Neural progenitor cell (in vitro differentiated cells): ENCODE measurements at regions not wholly inside any gene's neighbourhood (a gene's known extent, or its start where the extent isn't known, plus 50 kb on each side); places are given as distances from the start of the nearest gene placed in this dataset.
A peak's percentile ranks its signal among the peaks of the same experiment; 100 is the strongest.

Source experiments
- DNase-seq: peaks from one replicate; pipeline ENCODE4 v3.0.0-alpha.2; 2016; ENCODE audit warnings: low spot score
- H2AFZ ChIP-seq: fragments of 200-600 bp; sonication (generic); replicated peaks from 2 replicates; pipeline ENCODE4 v1.6.1; 2016; ENCODE audit warnings: antibody characterized with exemption
- H3F3A ChIP-seq: fragments of 200-600 bp; sonication (generic); 2 replicates; pipeline ENCODE4 v1.6.1; 2016; ENCODE audit warnings: antibody characterized with exemption, low read depth
- H3K27ac ChIP-seq: fragments of 200-600 bp; sonication (generic); 2 replicates; pipeline ENCODE4 v1.5.1; 2016; ENCODE audit warnings: mild to moderate bottlenecking
- H3K27me3 ChIP-seq: fragments of 200-600 bp; sonication (generic); 2 replicates; pipeline ENCODE4 v1.6.1; 2016; ENCODE audit warnings: mild to moderate bottlenecking, moderate library complexity
- H3K36me3 ChIP-seq: fragments of 200-600 bp; sonication (generic); 2 replicates; pipeline ENCODE4 v1.5.1; 2016
- H3K4me1 ChIP-seq: fragments of 200-600 bp; sonication (generic); 2 replicates; pipeline ENCODE4 v1.6.1; 2016; ENCODE audit warnings: mixed run types
- H3K4me2 ChIP-seq: fragments of 200-600 bp; sonication (generic); 2 replicates; pipeline ENCODE4 v1.6.1; 2016
- H3K4me3 ChIP-seq: fragments of 200-600 bp; sonication (generic); 2 replicates; pipeline ENCODE4 v1.5.1; 2016
- H3K79me2 ChIP-seq: fragments of 200-600 bp; sonication (generic); 2 replicates; pipeline ENCODE4 v1.6.1; 2016; ENCODE audit warnings: low read depth
- H3K9ac ChIP-seq: fragments of 200-600 bp; sonication (generic); 2 replicates; pipeline ENCODE4 v1.6.1; 2016
- H3K9me3 ChIP-seq: fragments of 200-600 bp; sonication (generic); 2 replicates; pipeline ENCODE4 v1.5.1; 2016; ENCODE audit warnings: low read depth
- H4K20me1 ChIP-seq: fragments of 200-600 bp; sonication (generic); 2 replicates; pipeline ENCODE4 v1.6.1; 2016; ENCODE audit warnings: low read depth
- H3K27ac Mint-ChIP-seq: 3 replicates; pipeline ENCODE4 v1.8.0; 2021; ENCODE audit warnings: mixed read lengths
- H3K27me3 Mint-ChIP-seq: 2 replicates; pipeline ENCODE4 v1.8.0; 2022; ENCODE audit warnings: low read depth, mild to moderate bottlenecking, inconsistent platforms, moderate library complexity, mixed read lengths; ENCODE audit not compliant: insufficient read depth
- H3K36me3 Mint-ChIP-seq: 3 replicates; pipeline ENCODE4 v1.8.0; 2021; ENCODE audit warnings: mixed read lengths
- H3K4me1 Mint-ChIP-seq: 3 replicates; pipeline ENCODE4 v1.8.0; 2021; ENCODE audit warnings: mixed read lengths
- H3K4me3 Mint-ChIP-seq: 3 replicates; pipeline ENCODE4 v1.8.0; 2021; ENCODE audit warnings: mild to moderate bottlenecking, moderate library complexity, mixed read lengths
- H3K9me3 Mint-ChIP-seq: 3 replicates; pipeline ENCODE4 v1.8.0; 2020; ENCODE audit warnings: mixed read lengths
- CTCF ChIP-seq: fragments of 200-600 bp; sonication (generic); IDR thresholded peaks from 2 replicates; pipeline ENCODE4 v1.5.1; 2017; ENCODE audit warnings: antibody characterized with exemption, mild to moderate bottlenecking
- EZH2 ChIP-seq: fragments of 200-600 bp; sonication (generic); IDR thresholded peaks from 2 replicates; pipeline ENCODE4 v1.6.1; 2017; ENCODE audit warnings: antibody characterized with exemption, mild to moderate bottlenecking, moderate library complexity
- EZH2phosphoT487 ChIP-seq: fragments of 200-600 bp; sonication (generic); IDR thresholded peaks from 2 replicates; pipeline ENCODE4 v1.6.1; 2017; ENCODE audit warnings: antibody characterized with exemption

- Mint-ChIP-seq H3K36me3 (peaks cover 3% of the 10 kb centered on the region), H3K4me1 (peaks cover 22% of the 10 kb centered on the region), H3K27ac (peak overlapping the region; percentile 62), H3K27me3 (peaks cover 15% of the 10 kb centered on the region), H3K4me3 (no peak overlapping the region), H3K9me3 (peaks cover 10% of the 10 kb centered on the region)
- H3F3A ChIP-seq, result no peaks in the 10 kb centered on the region
- H3K9ac ChIP-seq, result no peak overlapping the region
- H3K4me2 ChIP-seq, result no peak overlapping the region
- H3K27me3 ChIP-seq, result no peaks in the 10 kb centered on the region
- H3K4me1 ChIP-seq, result no peaks in the 10 kb centered on the region
- no peaks in the 10 kb centered on the region for H3K79me2 ChIP-seq
- no peak overlapping the region for H3K27ac ChIP-seq
- no peak overlapping the region for H3K4me3 ChIP-seq
- no peak overlapping the region for H2AFZ ChIP-seq
- no peaks in the 10 kb centered on the region for H3K9me3 ChIP-seq
- DNase-seq, result no peak
- H4K20me1 ChIP-seq, result no peaks in the 10 kb centered on the region
- TF ChIP-seq EZH2 (no peak), CTCF (no peak), EZH2phosphoT487 (no peak)
- H3K36me3 ChIP-seq, result no peaks in the 10 kb centered on the region
Observed at GRCh38 chr16:49910541-49911071, 54.7 kb upstream of the ZNF423 start.

DNA sequence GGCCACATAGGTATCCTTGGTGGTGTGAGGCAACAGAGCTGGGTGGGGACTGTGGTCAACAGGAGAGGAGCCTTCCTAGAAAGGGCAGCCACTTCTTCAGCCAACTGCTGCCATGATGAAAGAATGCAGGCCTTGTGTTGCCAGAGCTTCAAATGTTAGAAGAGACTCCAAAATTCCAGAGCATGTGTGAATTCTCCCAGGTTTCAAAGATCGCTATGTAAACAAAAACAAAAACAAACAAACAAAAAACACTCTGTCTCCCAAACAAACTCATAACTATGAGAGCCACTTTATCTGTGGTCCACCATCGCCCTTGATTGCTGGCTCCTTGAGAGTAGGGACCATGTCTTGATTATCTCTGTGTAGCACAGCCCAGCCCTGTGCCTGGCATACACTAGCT is 55.5 kb upstream of the ZNF423 start:
- TF ChIP-seq CTCF (no peak), EZH2 (no peak), EZH2phosphoT487 (no peak)
- H2AFZ ChIP-seq, result no peak overlapping the region

GRCh38 chr16:49912721-49913120 is 56.8 kb upstream of the ZNF423 start:
- H3K27me3 ChIP-seq, result no peaks in the 10 kb centered on the region
- H2AFZ ChIP-seq, result no peak overlapping the region
- no peak for TF ChIP-seq EZH2phosphoT487
- no peak for TF ChIP-seq CTCF
- TF ChIP-seq EZH2, result no peak
- no peak overlapping the region for H3K9ac ChIP-seq
- DNase-seq, result no peak
- H3K9me3 ChIP-seq, result no peaks in the 10 kb centered on the region
- H3K4me3 ChIP-seq, result no peak overlapping the region
- no peak overlapping the region for H3K4me3 Mint-ChIP-seq
- no peak overlapping the region for H3K27ac ChIP-seq
- peaks cover 3% of the 10 kb centered on the region for H3K36me3 Mint-ChIP-seq
- H3K9me3 Mint-ChIP-seq, result peaks cover 10% of the 10 kb centered on the region
- no peak overlapping the region for H3K27ac Mint-ChIP-seq
- H3K4me1 ChIP-seq, result no peaks in the 10 kb centered on the region
- no peak overlapping the region for H3K4me2 ChIP-seq
- peaks cover 15% of the 10 kb centered on the region for H3K27me3 Mint-ChIP-seq
- no peaks in the 10 kb centered on the region for H3K36me3 ChIP-seq
- peaks cover 22% of the 10 kb centered on the region for H3K4me1 Mint-ChIP-seq
- no peaks in the 10 kb centered on the region for H3K79me2 ChIP-seq
- H4K20me1 ChIP-seq, result no peaks in the 10 kb centered on the region
- H3F3A ChIP-seq, result no peaks in the 10 kb centered on the region

More for the DNA sequence above, 55.5 kb upstream of the ZNF423 start:
- H3K27me3 ChIP-seq, result no peaks in the 10 kb centered on the region
- peaks cover 3% of the 10 kb centered on the region for H3K36me3 Mint-ChIP-seq
- H3K9ac ChIP-seq, result no peak overlapping the region
- H3K4me1 ChIP-seq, result no peaks in the 10 kb centered on the region
- H3K9me3 ChIP-seq, result no peaks in the 10 kb centered on the region
- no peak overlapping the region for H3K4me3 ChIP-seq
- no peak overlapping the region for H3K27ac ChIP-seq
- H3K4me1 Mint-ChIP-seq, result peaks cover 22% of the 10 kb centered on the region
- H3K4me2 ChIP-seq, result no peak overlapping the region
- H3K27ac Mint-ChIP-seq, result peak overlapping the region; percentile 41
- H3K27me3 Mint-ChIP-seq, result peaks cover 15% of the 10 kb centered on the region
- H3K79me2 ChIP-seq, result no peaks in the 10 kb centered on the region
- H3K4me3 Mint-ChIP-seq, result peak overlapping the region; percentile 48
- H3K36me3 ChIP-seq, result no peaks in the 10 kb centered on the region
- peaks cover 10% of the 10 kb centered on the region for H3K9me3 Mint-ChIP-seq
- no peak for DNase-seq
- H4K20me1 ChIP-seq, result no peaks in the 10 kb centered on the region
- H3F3A ChIP-seq, result no peaks in the 10 kb centered on the region
